IPS-15b (cell line): ENCODE measurements at regions not wholly inside any gene's neighbourhood (a gene's known extent, or its start where the extent isn't known, plus 50 kb on each side); places are given as distances from the start of the nearest gene placed in this dataset.

Source experiments
- H3K27me3 ChIP-seq: one replicate; pipeline ENCODE4 v1.6.1; 2013; ENCODE audit warnings: low read length; ENCODE audit not compliant: control insufficient read depth, insufficient read depth
- H3K36me3 ChIP-seq: one replicate; pipeline ENCODE4 v1.6.1; 2013; ENCODE audit warnings: low read length; ENCODE audit not compliant: control insufficient read depth, insufficient read depth
- H3K4me1 ChIP-seq: one replicate; pipeline ENCODE4 v1.6.1; 2013; ENCODE audit warnings: mild to moderate bottlenecking, low read length; ENCODE audit not compliant: control insufficient read depth, insufficient read depth
- H3K4me3 ChIP-seq: one replicate; pipeline ENCODE4 v1.5.1; 2013; ENCODE audit warnings: low read depth, low read length
- H3K9ac ChIP-seq: one replicate; pipeline ENCODE4 v1.6.1; 2013; ENCODE audit warnings: low read depth, mild to moderate bottlenecking, low read length
- H3K9me3 ChIP-seq: one replicate; pipeline ENCODE4 v1.6.1; 2013; ENCODE audit warnings: mild to moderate bottlenecking, low read length; ENCODE audit not compliant: control insufficient read depth, insufficient read depth

GRCh38 chr1:74818241-74818640 is 85.3 kb downstream of the TYW3 start:
- Histone ChIP-seq H3K9ac (no peak overlapping the region), H3K4me3 (no peak overlapping the region), H3K36me3 (no peaks in the 10 kb centered on the region), H3K9me3 (no peaks in the 10 kb centered on the region), H3K4me1 (no peaks in the 10 kb centered on the region), H3K27me3 (no peaks in the 10 kb centered on the region)

- Histone ChIP-seq H3K36me3 (no peaks in the 10 kb centered on the region), H3K4me3 (no peak overlapping the region), H3K9me3 (no peaks in the 10 kb centered on the region), H3K9ac (no peak overlapping the region), H3K27me3 (no peaks in the 10 kb centered on the region), H3K4me1 (no peaks in the 10 kb centered on the region)
These were observed 85.9 kb downstream of the TYW3 start for GRCh38 chr1:74818661-74819456.

DNA sequence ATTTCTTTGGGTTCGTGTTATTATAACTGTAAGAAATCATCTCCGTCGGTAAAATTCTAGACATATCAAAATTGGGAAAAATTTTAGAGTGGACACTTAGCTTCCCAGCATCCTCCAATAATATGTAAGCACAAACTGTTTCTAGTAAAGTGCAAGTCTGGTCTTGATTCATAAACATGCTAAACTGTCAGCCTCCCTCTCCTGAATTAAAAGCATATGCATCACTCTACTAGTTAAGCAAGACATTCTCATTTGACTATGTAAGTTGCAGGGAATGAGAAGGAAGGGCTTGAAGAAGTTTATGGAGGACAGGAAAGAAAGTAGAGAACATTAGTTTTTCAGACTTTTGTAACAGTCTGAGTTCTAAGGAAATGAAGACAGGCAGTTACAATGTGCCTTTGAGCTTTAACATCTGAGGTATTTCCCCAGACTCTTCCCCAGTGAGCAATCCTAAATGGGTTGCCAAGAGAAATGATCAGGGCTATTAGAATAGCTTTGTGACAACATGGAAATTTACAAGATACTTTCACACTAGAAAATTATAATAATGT is 90.0 kb downstream of the TYW3 start:
- no peaks in the 10 kb centered on the region for H3K4me1 ChIP-seq
- no peaks in the 10 kb centered on the region for H3K36me3 ChIP-seq
- H3K9me3 ChIP-seq, result no peaks in the 10 kb centered on the region
- H3K27me3 ChIP-seq, result no peaks in the 10 kb centered on the region
- H3K4me3 ChIP-seq, result no peak overlapping the region
- no peak overlapping the region for H3K9ac ChIP-seq

DNA sequence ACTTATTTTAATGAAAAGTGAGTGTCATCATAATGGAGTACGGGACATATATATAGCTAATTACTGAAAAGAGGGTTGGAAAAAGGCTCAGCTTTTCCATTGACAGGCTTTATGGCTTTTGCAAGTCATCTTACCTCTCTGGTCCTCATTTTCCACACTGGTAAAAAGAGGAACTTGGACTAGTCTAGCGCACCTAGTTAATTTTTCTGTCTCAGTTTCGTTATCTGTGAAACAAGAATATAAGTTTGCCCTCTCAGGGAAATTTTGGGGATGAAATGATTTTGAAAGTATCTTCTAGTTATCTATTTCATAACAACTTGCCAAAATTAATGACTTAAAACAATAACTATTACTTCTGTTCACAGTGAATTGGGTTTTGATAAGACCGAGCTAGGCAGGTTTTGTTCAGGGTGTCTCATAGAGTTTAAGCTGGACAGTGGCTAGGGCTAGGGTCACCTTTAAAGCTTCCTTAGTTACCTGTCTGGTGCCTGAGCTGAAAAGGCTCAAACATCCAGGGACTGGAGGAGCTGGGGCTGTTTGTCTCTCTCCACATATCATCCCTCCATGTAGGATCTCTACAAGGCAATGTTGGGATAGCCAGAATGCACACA is 91.7 kb downstream of the TYW3 start:
- Histone ChIP-seq H3K27me3 (no peaks in the 10 kb centered on the region), H3K9me3 (no peaks in the 10 kb centered on the region), H3K9ac (no peak overlapping the region), H3K36me3 (no peaks in the 10 kb centered on the region), H3K4me3 (no peak overlapping the region), H3K4me1 (no peaks in the 10 kb centered on the region)

DNA sequence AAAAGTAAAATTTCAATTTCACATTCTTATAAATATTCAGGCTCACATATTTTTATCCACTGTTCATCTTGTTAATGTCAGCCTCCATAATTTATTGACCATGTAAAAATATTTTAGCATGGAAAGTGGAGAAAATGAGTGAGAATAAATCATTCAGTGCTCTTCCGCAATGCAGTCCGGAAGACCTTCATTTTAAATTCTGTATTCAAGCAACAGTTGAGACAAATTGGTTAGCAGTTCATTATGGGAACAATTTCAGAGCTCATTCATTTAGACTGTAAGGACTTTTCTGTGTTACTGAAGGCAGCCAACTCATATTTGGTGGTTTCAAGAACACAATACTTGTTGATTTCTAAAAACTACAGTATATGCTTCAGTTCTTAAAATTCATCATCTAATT is 97.8 kb downstream of the TYW3 start:
- H3K4me3 ChIP-seq, result no peak overlapping the region
- no peaks in the 10 kb centered on the region for H3K9me3 ChIP-seq
- H3K4me1 ChIP-seq, result peaks cover 2% of the 10 kb centered on the region
- H3K36me3 ChIP-seq, result no peaks in the 10 kb centered on the region
- H3K9ac ChIP-seq, result no peak overlapping the region
- H3K27me3 ChIP-seq, result no peaks in the 10 kb centered on the region

- Histone ChIP-seq H3K4me3 (no peak overlapping the region), H3K9ac (no peak overlapping the region), H3K4me1 (peaks cover 2% of the 10 kb centered on the region), H3K36me3 (no peaks in the 10 kb centered on the region), H3K27me3 (no peaks in the 10 kb centered on the region), H3K9me3 (no peaks in the 10 kb centered on the region)
These were observed 101.3 kb downstream of the TYW3 start for GRCh38 chr1:74834261-74834660.

- no peaks in the 10 kb centered on the region for H3K9me3 ChIP-seq
- H3K4me1 ChIP-seq, result peaks cover 2% of the 10 kb centered on the region
- H3K9ac ChIP-seq, result no peak overlapping the region
- H3K36me3 ChIP-seq, result no peaks in the 10 kb centered on the region
- H3K27me3 ChIP-seq, result no peaks in the 10 kb centered on the region
- no peak overlapping the region for H3K4me3 ChIP-seq
These were observed 102.1 kb downstream of the TYW3 start for GRCh38 chr1:74835051-74835450.

DNA sequence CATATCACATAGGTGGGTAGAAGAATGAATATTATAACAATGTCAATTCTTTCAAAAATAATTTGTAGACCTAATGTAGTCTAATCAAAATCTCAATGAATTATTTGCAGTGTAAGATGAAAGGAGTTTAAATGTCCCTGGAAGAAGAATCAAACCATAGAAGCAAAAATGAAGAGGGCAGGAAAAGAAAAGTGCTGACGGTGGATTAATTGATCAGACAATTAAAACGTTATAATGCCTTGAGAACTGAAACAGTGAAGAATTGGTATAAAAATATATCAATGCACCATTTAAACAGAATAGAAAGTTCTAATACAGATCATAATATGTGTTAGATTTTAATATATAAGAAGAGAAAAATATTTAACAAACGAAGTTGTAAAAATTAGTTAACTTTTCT is 109.8 kb downstream of the TYW3 start:
- no peaks in the 10 kb centered on the region for H3K9me3 ChIP-seq

GRCh38 chr1:74847715-74848114 is 114.8 kb downstream of the TYW3 start:
- Histone ChIP-seq H3K9me3 (no peaks in the 10 kb centered on the region), H3K36me3 (no peaks in the 10 kb centered on the region), H3K9ac (no peak overlapping the region), H3K4me1 (no peaks in the 10 kb centered on the region), H3K27me3 (no peaks in the 10 kb centered on the region), H3K4me3 (no peak overlapping the region)

More for the DNA sequence above, 109.8 kb downstream of the TYW3 start:
- Histone ChIP-seq H3K9ac (no peak overlapping the region), H3K36me3 (no peaks in the 10 kb centered on the region), H3K4me1 (no peaks in the 10 kb centered on the region), H3K27me3 (no peaks in the 10 kb centered on the region), H3K4me3 (no peak overlapping the region)

DNA sequence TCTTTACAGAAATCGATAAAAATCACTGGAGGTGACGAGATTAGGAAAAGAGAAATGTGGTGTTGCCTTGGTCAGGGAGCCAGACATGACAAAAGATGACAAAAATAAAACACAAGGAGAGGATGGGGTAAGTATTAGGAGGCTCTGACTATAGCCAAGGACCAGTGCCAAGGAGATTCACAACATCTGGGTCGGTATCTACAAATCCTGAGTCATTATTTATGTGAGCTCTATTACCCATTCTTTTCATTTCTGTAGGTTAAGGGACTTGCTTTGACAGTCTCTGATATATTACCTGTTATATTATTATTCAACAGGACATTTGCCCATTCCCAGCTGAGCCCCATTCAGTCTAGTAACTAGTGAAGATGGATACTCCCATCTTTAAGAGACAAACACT is 120.8 kb downstream of the TYW3 start:
- Histone ChIP-seq H3K4me3 (no peak overlapping the region), H3K4me1 (peaks cover 7% of the 10 kb centered on the region), H3K36me3 (no peaks in the 10 kb centered on the region), H3K9ac (no peak overlapping the region), H3K9me3 (no peaks in the 10 kb centered on the region), H3K27me3 (no peaks in the 10 kb centered on the region)

- H3K36me3 ChIP-seq, result no peaks in the 10 kb centered on the region
- H3K4me3 ChIP-seq, result no peak overlapping the region
- H3K9ac ChIP-seq, result no peak overlapping the region
- H3K27me3 ChIP-seq, result no peaks in the 10 kb centered on the region
- no peaks in the 10 kb centered on the region for H3K9me3 ChIP-seq
- peaks cover 7% of the 10 kb centered on the region for H3K4me1 ChIP-seq
These were observed 123.2 kb downstream of the TYW3 start for GRCh38 chr1:74856174-74856573.

DNA sequence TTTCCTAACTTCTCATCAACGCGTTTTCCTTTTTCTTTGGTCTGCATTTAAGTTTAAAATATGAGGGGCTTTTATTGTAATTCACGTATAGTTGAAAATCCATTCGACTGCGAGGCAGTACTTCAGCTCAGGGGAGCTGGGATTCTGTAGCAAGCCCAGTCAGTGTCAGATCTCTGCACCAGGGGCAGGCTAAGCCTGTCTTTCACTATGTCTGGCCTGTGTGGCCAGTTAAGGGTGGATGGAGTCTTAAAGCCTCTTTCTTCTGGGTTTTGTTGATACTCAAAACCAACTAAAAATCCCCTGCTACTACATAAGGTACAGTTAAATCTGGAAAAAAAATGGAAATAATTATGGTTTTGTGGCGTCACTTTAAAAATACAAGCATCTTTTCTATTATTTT is 124.7 kb downstream of the TYW3 start:
- no peaks in the 10 kb centered on the region for H3K36me3 ChIP-seq
- H3K9me3 ChIP-seq, result no peaks in the 10 kb centered on the region

More for the DNA sequence above, 124.7 kb downstream of the TYW3 start:
- no peaks in the 10 kb centered on the region for H3K27me3 ChIP-seq
- peaks cover 7% of the 10 kb centered on the region for H3K4me1 ChIP-seq
- H3K9ac ChIP-seq, result no peak overlapping the region
- H3K4me3 ChIP-seq, result no peak overlapping the region
